ENCODE measurements at regions not wholly inside any gene's neighbourhood (a gene's known extent, or its start where the extent isn't known, plus 50 kb on each side); places are given as distances from the start of the nearest gene placed in this dataset.
"Not testable (repeated sequence)": the region's sequence is repeated elsewhere in the genome, so short reads cannot be mapped to it uniquely, and the experiment has no call there.

DNA sequence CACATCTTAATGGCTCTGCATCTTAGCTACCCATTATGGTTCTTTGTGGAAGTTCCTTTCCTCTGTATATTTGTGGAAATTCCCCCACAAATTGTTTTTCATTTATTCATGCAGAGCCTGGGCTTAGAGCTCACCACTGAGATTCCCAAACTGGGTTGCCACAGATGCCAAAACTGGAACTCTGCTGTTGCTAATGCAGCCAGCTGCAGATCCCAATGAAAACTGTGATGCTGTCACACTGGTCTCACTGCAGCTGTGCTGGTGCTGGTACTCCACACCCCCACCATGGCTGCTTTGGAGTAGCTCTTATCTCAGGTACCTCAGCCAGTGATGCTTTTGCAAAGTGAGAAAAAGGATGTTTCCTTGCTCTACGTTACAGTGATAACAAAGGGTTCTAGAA, 87.7 kb downstream of the DCK start:
- no peak for DNase-seq (ENCODE audit: low spot score)

GRCh38 chr4:71093745-71094144, 100.3 kb downstream of the DCK start:
- no peak for DNase-seq (ENCODE audit: low spot score)

GRCh38 chr4:71094201-71094600, 100.8 kb downstream of the DCK start:
- no peak for DNase-seq (ENCODE audit: low spot score)

GRCh38 chr4:71095141-71095540, 101.7 kb downstream of the DCK start:
- no peak for DNase-seq (ENCODE audit: low spot score)

GRCh38 chr4:71095545-71095944, 102.1 kb downstream of the DCK start:
- no peak for DNase-seq (ENCODE audit: low spot score)

GRCh38 chr4:71107726-71108125, 114.3 kb downstream of the DCK start:
- no peak for DNase-seq (ENCODE audit: low spot score)

GRCh38 chr4:71110499-71110898, 117.0 kb downstream of the DCK start:
- no peak for DNase-seq (ENCODE audit: low spot score)

DNA sequence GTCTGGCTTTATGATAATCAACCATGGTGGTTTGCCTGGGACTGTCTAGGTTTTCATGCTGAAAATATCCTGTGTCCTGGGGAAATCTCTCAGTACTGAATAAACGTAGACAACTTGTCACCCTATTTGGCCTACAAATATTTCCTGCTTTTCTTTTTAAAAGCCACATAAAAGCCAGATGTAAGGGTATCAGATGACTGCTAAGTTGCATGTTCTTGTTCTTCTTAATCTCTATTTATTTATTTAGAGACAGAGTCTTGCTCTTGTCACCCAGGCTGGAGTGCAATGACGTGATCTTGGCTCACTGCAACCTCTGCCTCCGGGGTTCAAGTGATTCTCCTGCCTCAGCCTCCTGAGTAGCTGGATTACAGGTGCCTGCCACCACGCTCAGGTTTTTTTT, 117.7 kb downstream of the DCK start:
- not testable (repeated sequence) for DNase-seq (ENCODE audit: low spot score)

- no peak for DNase-seq (ENCODE audit: low spot score)
Observed at GRCh38 chr4:71113294-71113693, 119.8 kb downstream of the DCK start.

DNA sequence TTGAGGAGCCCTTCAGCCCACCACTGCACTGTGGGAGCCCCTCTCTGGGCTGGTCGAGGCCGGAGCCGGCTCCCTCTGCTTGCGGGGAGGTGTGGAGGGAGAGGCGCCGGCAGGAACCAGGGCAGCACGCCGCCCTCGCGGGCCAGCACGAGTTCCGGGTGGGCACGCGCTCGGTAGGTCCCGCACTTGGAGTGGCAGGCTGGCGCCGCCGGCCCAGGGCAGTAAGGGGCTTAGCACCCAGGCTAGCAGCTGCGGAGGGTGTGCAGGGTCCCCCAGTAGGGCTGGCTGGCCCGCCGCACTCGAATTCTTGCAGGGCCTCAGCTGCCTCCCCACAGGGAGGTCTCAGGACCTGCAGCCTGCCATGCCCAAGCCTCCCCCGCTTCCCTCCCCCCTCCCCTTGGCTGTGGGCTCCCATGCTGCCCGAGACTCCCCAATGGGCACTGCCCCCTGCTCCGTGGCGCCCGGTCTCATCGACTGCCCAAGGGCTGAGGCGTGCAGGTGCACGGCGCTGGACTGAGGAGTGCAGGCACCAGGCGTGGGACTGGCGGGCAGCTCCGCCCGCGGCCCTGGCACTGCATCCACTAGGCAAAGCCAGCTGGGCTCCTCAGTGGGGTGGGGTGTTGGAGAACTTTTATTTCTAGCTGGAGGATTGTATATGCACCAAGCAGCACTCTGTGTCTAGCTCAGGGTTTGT, 127.5 kb downstream of the DCK start:
- no peak for DNase-seq (ENCODE audit: low spot score)

GRCh38 chr4:71123951-71124350, 130.5 kb downstream of the DCK start:
- no peak for DNase-seq (ENCODE audit: low spot score)

GRCh38 chr4:71125137-71125536, 131.7 kb downstream of the DCK start:
- no peak for DNase-seq (ENCODE audit: low spot score)

DNA sequence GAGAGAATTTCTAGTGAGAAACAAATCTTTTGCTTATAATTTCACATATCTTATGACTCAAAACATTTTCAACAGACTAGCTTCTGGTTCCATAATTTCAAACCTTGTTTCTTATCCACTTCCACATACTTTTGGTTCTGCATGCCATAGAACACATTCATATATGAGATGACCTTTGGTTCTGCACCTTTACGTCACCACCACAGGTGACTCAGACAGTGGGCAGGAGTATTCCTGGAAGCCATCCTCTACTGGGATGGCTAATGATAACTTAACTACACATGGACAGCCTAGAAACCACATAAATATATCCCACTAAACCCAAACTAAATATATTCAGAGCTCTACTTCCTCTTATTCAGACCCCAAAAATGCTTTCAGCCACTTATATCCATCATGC, 133.3 kb downstream of the DCK start:
- no peak for DNase-seq (ENCODE audit: low spot score)

- peak; percentile 57 for DNase-seq (ENCODE audit: low spot score)
Observed at GRCh38 chr4:71130827-71131603, 137.6 kb downstream of the DCK start.

- no peak for DNase-seq (ENCODE audit: low spot score)
Observed at GRCh38 chr4:71132486-71132885, 139.0 kb downstream of the DCK start.

GRCh38 chr4:71133491-71133890, 140.0 kb downstream of the DCK start:
- no peak for DNase-seq (ENCODE audit: low spot score)

GRCh38 chr4:71136071-71136470, 142.6 kb downstream of the DCK start:
- no peak for DNase-seq (ENCODE audit: low spot score)

- DNase-seq (ENCODE audit: low spot score), result no peak
Observed at GRCh38 chr4:71138007-71138615, 144.7 kb downstream of the DCK start.

DNA sequence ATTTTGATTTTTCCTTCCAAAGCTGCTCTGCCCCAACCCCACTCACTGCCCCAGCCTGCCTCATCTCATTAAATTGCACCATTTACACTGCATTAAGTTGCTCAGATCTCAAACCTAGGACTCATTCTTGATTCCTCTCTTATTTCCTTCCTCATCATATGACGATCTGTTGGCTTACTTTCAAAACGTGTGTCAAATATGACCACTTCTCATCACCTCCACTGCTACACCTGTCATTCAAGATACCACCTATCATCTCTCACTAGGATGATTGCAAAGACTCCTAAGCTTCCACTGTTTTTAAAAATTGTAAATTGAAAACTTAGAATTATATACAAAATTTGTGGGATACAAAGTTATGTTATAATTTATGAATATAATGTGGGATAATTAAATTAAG, 147.1 kb downstream of the DCK start:
- DNase-seq (ENCODE audit: low spot score), result no peak

DNA sequence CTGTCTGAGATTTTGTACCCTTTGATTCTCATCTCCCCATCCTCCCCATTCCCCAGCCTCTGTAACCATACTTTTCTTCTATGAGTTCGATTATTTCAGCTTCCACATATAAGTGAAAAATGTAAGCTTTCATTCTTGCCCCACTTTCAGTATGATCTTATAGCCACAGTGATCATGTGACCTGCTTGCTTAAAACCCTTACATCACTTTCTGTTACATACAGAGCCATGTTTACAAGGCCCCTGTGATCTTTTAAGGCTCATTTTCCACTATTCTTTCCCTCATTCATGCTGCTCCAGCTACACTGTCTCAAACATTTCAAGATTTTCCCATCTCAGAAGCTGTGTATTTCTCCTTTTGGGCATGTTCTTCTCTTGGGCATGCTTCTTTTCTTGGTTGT, 147.7 kb downstream of the DCK start:
- DNase-seq (ENCODE audit: low spot score), result no peak

- no peak for DNase-seq (ENCODE audit: low spot score)
Observed at GRCh38 chr4:71147261-71147660, 153.8 kb downstream of the DCK start.

GRCh38 chr4:71148545-71148944, 155.1 kb downstream of the DCK start:
- DNase-seq (ENCODE audit: low spot score), result no peak

GRCh38 chr4:71151054-71151453, 157.6 kb downstream of the DCK start:
- DNase-seq (ENCODE audit: low spot score), result no peak
